ENCODE measurements at regions not wholly inside any gene's neighbourhood (a gene's known extent, or its start where the extent isn't known, plus 50 kb on each side); places are given as distances from the start of the nearest gene placed in this dataset.
"Not testable (repeated sequence)": the region's sequence is repeated elsewhere in the genome, so short reads cannot be mapped to it uniquely, and the experiment has no call there.

DNA sequence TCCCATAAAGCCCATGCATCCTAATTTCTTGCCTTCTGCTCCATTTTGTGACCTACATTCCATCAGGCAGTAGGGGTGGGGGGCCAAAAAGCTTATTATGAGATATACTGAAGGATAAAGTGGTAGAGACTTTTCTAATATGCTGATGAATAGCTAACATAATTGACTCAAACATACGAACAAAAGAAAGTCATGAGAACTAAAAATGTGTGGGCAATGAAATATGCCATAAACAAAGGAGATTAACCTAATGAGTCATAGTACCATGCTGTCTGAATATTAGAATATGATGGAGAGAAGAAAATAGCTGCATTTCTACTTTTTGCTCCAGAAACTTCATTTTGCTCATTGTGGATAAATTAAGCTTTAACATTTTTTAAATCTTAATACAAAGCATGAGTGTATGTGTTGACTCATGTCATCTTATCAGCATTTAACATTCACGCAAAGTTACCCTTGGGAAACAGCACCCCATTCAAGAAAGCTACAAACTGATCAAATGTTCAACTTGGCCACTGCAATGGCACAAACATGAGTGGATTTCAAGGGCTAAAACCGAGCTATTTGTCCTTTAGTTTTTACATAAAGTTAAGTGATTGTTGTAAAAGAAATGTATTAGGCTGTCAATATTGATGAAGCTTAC lies 64.0 kb upstream of the DIO2 start:
- no peak overlapping the region for H3K4me3 ChIP-seq (ENCODE audit: low read depth, low read length)
- TF ChIP-seq, protein P1, sequence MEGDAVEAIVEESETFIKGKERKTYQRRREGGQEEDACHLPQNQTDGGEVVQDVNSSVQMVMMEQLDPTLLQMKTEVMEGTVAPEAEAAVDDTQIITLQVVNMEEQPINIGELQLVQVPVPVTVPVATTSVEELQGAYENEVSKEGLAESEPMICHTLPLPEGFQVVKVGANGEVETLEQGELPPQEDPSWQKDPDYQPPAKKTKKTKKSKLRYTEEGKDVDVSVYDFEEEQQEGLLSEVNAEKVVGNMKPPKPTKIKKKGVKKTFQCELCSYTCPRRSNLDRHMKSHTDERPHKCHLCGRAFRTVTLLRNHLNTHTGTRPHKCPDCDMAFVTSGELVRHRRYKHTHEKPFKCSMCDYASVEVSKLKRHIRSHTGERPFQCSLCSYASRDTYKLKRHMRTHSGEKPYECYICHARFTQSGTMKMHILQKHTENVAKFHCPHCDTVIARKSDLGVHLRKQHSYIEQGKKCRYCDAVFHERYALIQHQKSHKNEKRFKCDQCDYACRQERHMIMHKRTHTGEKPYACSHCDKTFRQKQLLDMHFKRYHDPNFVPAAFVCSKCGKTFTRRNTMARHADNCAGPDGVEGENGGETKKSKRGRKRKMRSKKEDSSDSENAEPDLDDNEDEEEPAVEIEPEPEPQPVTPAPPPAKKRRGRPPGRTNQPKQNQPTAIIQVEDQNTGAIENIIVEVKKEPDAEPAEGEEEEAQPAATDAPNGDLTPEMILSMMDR (conservative IDR thresholded peaks at IDR 0.05; ENCODE audit: low read depth, low read length), result no peak
- peak; percentile 53 for DNase-seq (ENCODE audit: low read depth)

DNA sequence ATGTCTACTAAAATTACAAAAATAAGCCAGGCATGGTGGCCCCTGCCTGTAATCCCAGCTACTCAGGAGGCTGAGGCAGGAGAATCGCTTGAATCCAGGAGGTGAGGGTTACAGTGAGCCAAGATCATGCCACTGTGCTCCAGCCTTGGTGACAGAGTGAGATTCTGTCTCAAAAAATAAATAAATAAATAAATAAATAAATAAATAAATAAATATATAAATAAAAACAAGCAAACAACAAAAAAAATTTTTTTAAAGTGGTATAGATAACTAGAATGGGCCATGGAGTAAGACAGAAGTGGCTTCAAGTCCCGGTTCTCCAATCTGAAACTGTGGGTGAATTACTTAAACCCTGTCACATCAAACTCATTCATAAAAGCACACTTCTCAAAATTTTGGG lies 63.0 kb upstream of the DIO2 start:
- not testable (repeated sequence) for DNase-seq (ENCODE audit: low read depth); H3K4me3 ChIP-seq (ENCODE audit: low read depth, low read length)

DNA sequence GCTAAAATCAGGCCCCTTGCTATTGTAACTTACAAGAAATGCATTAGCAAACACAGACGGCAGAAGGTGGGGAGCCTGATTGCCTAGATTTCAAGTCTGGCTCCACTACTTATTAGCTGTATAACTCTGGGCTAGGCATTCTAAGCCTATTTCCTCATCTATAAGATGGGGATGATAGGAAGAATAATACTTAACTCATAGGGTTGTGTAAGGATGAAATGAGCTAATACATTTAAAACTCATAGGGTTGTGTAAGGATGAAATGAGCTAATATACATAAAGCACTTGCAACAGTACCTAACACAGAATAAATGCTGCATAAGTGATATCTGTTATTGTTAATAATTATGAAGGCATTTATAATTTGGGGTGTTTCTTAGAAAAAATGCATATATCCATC lies 60.1 kb upstream of the DIO2 start:
- DNase-seq (ENCODE audit: low read depth), result no peak
- TF ChIP-seq, protein P1 (conservative IDR thresholded peaks at IDR 0.05; ENCODE audit: low read depth, low read length), result no peak
- H3K4me3 ChIP-seq (ENCODE audit: low read depth, low read length), result no peak overlapping the region

DNA sequence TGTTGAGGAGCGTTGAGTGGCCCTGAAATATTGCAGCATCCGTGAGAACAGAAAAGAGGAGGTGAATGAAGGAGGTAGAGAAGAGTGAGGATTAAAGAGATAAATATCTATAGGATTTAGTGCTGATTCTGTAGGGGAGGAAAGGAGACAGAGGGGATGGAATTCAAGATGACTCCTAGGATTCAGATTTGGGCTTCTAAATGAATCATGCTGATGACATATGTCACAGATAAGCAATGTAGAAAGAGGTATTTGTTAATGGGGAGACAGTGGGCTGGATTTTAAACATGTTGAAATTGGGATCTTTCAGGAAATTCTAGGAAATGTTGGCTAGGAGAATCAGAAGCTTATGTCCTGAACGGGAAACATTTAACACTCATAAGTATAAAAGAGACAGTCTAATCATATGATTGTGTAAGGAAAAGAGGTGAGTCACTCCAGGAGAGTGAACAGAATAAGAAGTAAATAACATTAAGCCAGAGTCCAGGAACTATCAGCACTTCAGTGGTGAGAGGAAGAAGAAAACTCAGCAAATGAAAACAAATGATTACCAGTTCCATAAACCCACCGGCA lies 58.1 kb upstream of the DIO2 start:
- H3K4me3 ChIP-seq (ENCODE audit: low read depth, low read length), result no peak overlapping the region
- DNase-seq (ENCODE audit: low read depth), result peak; percentile 66
- TF ChIP-seq, protein P1 (conservative IDR thresholded peaks at IDR 0.05; ENCODE audit: low read depth, low read length), result no peak

DNA sequence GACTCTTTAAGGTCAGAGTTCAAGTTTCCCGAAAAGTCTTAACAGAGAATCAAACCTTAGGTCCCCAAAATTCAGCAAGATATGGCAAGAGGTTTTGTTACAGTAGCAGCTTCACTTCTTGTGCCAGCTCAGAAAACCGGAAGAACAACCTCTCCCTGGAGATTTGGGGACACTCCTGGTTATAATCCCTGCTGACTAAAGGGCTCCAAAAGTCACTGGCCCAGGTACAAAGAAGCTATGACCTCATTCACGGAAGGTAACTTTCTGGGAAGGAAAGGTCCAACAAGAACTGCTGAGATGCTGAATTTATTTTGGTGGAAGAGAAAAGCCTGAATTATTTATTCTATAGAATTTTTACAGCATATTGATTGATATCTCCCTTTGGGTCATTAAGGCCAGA lies 55.6 kb upstream of the DIO2 start:
- no peak for DNase-seq (ENCODE audit: low read depth)
- TF ChIP-seq, protein P1 (conservative IDR thresholded peaks at IDR 0.05; ENCODE audit: low read depth, low read length), result no peak
- H3K4me3 ChIP-seq (ENCODE audit: low read depth, low read length), result no peak overlapping the region

DNA sequence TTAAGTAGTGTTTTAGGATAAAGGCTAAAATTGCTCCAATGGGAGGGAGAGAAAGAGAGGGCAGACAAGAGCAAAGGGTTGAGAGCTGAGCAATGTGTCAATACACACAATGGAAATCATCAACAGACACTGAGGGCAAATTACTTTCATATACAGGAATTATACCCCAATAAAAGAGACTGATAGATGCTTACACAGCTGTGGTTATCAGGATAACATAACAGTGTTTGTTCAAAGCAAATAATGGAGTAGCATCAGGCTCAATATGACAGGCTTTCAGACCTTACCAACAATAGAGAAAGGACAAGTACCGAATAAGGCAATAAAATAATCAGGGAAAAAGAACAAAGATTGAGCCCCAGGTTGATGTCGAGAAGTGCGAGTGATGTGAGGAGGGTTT lies 53.4 kb upstream of the DIO2 start:
- H3K4me3 ChIP-seq (ENCODE audit: low read depth, low read length), result no peak overlapping the region
- DNase-seq (ENCODE audit: low read depth), result no peak
- TF ChIP-seq, protein P1 (conservative IDR thresholded peaks at IDR 0.05; ENCODE audit: low read depth, low read length), result no peak
